ENCODE measurements at regions not wholly inside any gene's neighbourhood (a gene's known extent, or its start where the extent isn't known, plus 50 kb on each side); places are given as distances from the start of the nearest gene placed in this dataset.
"Not testable (repeated sequence)": the region's sequence is repeated elsewhere in the genome, so short reads cannot be mapped to it uniquely, and the experiment has no call there.

DNA sequence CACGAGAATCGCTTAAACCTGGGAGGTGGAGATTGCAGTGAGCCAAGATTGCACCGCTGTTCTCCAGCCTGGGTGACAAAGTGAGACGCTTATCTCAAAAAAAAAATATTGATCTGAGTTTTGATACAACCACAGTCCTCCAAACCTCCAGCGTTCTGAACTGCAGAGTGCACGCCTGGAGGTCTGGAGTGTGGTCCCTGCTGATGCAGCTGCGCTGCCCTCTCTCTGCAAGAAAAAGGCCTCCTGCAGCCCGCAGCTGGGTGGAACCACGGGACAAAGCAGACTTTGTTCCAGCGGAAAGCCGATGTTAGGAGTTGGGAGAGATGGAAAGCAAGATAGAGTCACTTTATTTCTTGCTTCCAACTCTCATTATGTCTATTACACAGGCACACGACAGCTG lies 144.9 kb upstream of the SOD1 start:
- no peak overlapping the region for H3K27ac Mint-ChIP-seq
- H3K27me3 ChIP-seq (ENCODE audit: control insufficient read depth, insufficient read depth, low read length, poor library complexity, severe bottlenecking): no peaks in the 10 kb centered on the region
- no peaks in the 10 kb centered on the region for H3K9me3 Mint-ChIP-seq
- no peak overlapping the region for H3K4me3 Mint-ChIP-seq
- H3K36me3 ChIP-seq (ENCODE audit: control insufficient read depth, insufficient read depth, low read length): no peaks in the 10 kb centered on the region
- TF ChIP-seq, protein P1, sequence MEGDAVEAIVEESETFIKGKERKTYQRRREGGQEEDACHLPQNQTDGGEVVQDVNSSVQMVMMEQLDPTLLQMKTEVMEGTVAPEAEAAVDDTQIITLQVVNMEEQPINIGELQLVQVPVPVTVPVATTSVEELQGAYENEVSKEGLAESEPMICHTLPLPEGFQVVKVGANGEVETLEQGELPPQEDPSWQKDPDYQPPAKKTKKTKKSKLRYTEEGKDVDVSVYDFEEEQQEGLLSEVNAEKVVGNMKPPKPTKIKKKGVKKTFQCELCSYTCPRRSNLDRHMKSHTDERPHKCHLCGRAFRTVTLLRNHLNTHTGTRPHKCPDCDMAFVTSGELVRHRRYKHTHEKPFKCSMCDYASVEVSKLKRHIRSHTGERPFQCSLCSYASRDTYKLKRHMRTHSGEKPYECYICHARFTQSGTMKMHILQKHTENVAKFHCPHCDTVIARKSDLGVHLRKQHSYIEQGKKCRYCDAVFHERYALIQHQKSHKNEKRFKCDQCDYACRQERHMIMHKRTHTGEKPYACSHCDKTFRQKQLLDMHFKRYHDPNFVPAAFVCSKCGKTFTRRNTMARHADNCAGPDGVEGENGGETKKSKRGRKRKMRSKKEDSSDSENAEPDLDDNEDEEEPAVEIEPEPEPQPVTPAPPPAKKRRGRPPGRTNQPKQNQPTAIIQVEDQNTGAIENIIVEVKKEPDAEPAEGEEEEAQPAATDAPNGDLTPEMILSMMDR (conservative IDR thresholded peaks at IDR 0.05): peak; percentile 51
- H3K27ac ChIP-seq (ENCODE audit: low read depth, low read length): no peak overlapping the region
- no peak overlapping the region for H3K9ac ChIP-seq (ENCODE audit: extremely low read depth, low read length, poor library complexity, severe bottlenecking)
- H3K27me3 Mint-ChIP-seq (ENCODE audit: insufficient read depth): no peaks in the 10 kb centered on the region
- H3K4me1 Mint-ChIP-seq: peaks cover 26% of the 10 kb centered on the region
- H3K4me3 ChIP-seq (ENCODE audit: low read length): no peak overlapping the region
- DNase-seq: peak; percentile 78
- H3K9me3 ChIP-seq (ENCODE audit: control insufficient read depth, low read length): no peaks in the 10 kb centered on the region
- H3K36me3 Mint-ChIP-seq (ENCODE audit: low read depth): no peaks in the 10 kb centered on the region
- 57 to 62% methylated on average over 5 to 12 of the region's 12 CpGs for WGBS, 2 experiments (ENCODE audit: insufficient coverage in 1 of 2, insufficient read length in 1 of 2)
- no peaks in the 10 kb centered on the region for H3K4me1 ChIP-seq (ENCODE audit: control insufficient read depth, insufficient read depth, low read length)

DNA sequence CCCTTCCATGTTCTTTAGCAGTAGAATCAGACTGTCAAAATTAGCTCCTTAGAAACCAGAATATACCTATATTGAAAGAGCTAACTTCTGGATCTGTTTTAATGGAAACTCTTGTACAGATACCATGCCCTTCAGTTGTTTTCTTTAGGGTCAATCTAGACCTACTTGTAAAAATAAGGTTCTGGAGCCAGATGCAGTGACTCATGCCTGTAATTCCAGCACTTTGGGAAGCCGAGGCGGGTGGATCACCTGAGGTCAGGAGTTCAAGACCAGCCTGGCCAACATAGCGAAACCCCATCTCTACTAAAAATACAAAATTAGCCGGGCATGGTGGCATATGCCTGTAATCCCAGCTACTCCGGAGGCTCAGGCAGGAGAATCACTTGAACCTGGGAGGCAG lies 146.0 kb upstream of the SOD1 start:
- not testable (repeated sequence) for H3K27ac ChIP-seq (ENCODE audit: low read depth, low read length); H3K27me3 ChIP-seq (ENCODE audit: control insufficient read depth, insufficient read depth, low read length, poor library complexity, severe bottlenecking); H3K27me3 Mint-ChIP-seq (ENCODE audit: insufficient read depth); H3K36me3 Mint-ChIP-seq (ENCODE audit: low read depth); H3K4me1 ChIP-seq (ENCODE audit: control insufficient read depth, insufficient read depth, low read length); H3K4me3 Mint-ChIP-seq; H3K9me3 Mint-ChIP-seq; H3K9me3 ChIP-seq (ENCODE audit: control insufficient read depth, low read length); H3K27ac Mint-ChIP-seq; H3K4me3 ChIP-seq (ENCODE audit: low read length); DNase-seq; H3K36me3 ChIP-seq (ENCODE audit: control insufficient read depth, insufficient read depth, low read length); H3K9ac ChIP-seq (ENCODE audit: extremely low read depth, low read length, poor library complexity, severe bottlenecking)
- WGBS, 2 experiments (ENCODE audit: insufficient coverage in 1 of 2, insufficient read length in 1 of 2): 98 to 100% methylated on average over 2 to 4 of the region's 5 CpGs
- H3K4me1 Mint-ChIP-seq: peaks cover 36% of the 10 kb centered on the region

GRCh38 chr21:31511999-31512398 lies 147.5 kb upstream of the SOD1 start:
- not testable (repeated sequence) for H3K27me3 ChIP-seq (ENCODE audit: control insufficient read depth, insufficient read depth, low read length, poor library complexity, severe bottlenecking); H3K4me1 ChIP-seq (ENCODE audit: control insufficient read depth, insufficient read depth, low read length); H3K9me3 ChIP-seq (ENCODE audit: control insufficient read depth, low read length); H3K9me3 Mint-ChIP-seq; H3K9ac ChIP-seq (ENCODE audit: extremely low read depth, low read length, poor library complexity, severe bottlenecking); H3K36me3 Mint-ChIP-seq (ENCODE audit: low read depth); H3K36me3 ChIP-seq (ENCODE audit: control insufficient read depth, insufficient read depth, low read length); H3K4me3 Mint-ChIP-seq; H3K27ac Mint-ChIP-seq; DNase-seq; H3K27ac ChIP-seq (ENCODE audit: low read depth, low read length); H3K27me3 Mint-ChIP-seq (ENCODE audit: insufficient read depth); H3K4me3 ChIP-seq (ENCODE audit: low read length)
- peaks cover 31% of the 10 kb centered on the region for H3K4me1 Mint-ChIP-seq
- WGBS, 2 experiments (ENCODE audit: insufficient coverage in 1 of 2, insufficient read length in 1 of 2): 87 to 97% methylated on average over 3 to 4 of the region's 4 CpGs

DNA sequence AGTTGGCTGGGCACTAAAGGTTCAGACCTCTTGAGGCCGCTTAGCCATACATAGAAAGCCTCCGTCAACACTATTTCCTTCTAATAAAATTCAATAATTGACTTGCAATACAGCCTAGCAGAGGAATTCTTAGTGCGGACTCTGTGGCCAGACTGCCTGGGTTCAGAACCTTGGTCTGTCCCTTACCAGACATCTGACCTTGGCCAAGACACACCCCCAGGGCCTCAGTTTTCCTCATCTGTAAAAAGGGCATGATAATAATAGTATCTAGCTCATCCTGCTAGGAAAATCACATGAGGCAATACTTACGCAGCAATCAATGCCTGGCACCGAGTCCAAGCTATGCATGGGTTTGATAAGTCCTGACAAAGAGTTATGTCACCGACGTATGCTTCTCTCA lies 148.2 kb upstream of the SOD1 start:
- TF ChIP-seq, protein P1 (conservative IDR thresholded peaks at IDR 0.05): no peak
- Histone ChIP-seq H3K9me3 (ENCODE audit: control insufficient read depth, low read length) (no peaks in the 10 kb centered on the region), H3K36me3 (ENCODE audit: control insufficient read depth, insufficient read depth, low read length) (no peaks in the 10 kb centered on the region), H3K9ac (ENCODE audit: extremely low read depth, low read length, poor library complexity, severe bottlenecking) (no peak overlapping the region), H3K27me3 (ENCODE audit: control insufficient read depth, insufficient read depth, low read length, poor library complexity, severe bottlenecking) (no peaks in the 10 kb centered on the region), H3K27ac (ENCODE audit: low read depth, low read length) (no peak overlapping the region), H3K4me1 (ENCODE audit: control insufficient read depth, insufficient read depth, low read length) (no peaks in the 10 kb centered on the region), H3K4me3 (ENCODE audit: low read length) (no peak overlapping the region)
- DNase-seq: no peak
- H3K27me3 Mint-ChIP-seq (ENCODE audit: insufficient read depth): no peaks in the 10 kb centered on the region
- H3K9me3 Mint-ChIP-seq: no peaks in the 10 kb centered on the region
- 95 to 98% methylated on average over 5 to 7 of the region's 7 CpGs for WGBS, 2 experiments (ENCODE audit: insufficient coverage in 1 of 2, insufficient read length in 1 of 2)
- no peak overlapping the region for H3K4me3 Mint-ChIP-seq
- no peak overlapping the region for H3K27ac Mint-ChIP-seq
- no peaks in the 10 kb centered on the region for H3K36me3 Mint-ChIP-seq (ENCODE audit: low read depth)
- H3K4me1 Mint-ChIP-seq: peaks cover 33% of the 10 kb centered on the region

Measured in endodermal cell (in vitro differentiated cells).